GM18498 (cell line): ENCODE measurements at regions not wholly inside any gene's neighbourhood (a gene's known extent, or its start where the extent isn't known, plus 50 kb on each side); places are given as distances from the start of the nearest gene placed in this dataset.
"Not testable (repeated sequence)": the region's sequence is repeated elsewhere in the genome, so short reads cannot be mapped to it uniquely, and the experiment has no call there.

ENCODE experiments used
- ATAC-seq: cut with Tn5 transposase; IDR thresholded peaks from one replicate; pipeline ENCODE4 v1.9.1; 2021; ENCODE audit warnings: mild to moderate bottlenecking, moderate library complexity; ENCODE audit not compliant: unreplicated experiment

DNA sequence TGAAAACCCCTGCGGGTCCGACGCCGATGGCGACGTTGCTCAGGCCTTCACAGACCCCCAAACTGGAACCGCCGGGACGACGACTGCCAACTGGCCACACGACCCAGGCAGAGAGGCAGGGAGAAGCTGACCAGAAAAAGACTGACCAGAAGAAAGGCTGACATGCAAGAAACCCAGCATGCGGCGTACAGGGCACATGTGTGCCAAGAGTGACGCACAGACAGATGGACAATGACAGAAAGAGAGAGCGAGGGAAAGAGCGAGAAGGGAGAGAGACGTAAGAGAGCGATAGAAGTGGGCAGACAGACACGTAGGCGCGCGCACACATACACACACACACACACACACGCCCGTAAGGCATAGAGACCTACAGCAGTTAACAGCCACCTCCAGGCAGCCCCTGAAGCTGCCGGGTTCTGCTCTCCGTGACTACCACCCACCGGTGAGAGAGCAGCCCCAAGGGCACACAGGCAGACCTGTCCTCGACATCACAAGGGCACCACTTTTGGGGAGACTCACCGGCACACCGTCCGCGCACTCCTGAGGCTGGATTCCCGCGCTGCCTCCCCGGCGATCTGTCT lies 67.2 kb upstream of the ZNF527 start:
- no peak for ATAC-seq

DNA sequence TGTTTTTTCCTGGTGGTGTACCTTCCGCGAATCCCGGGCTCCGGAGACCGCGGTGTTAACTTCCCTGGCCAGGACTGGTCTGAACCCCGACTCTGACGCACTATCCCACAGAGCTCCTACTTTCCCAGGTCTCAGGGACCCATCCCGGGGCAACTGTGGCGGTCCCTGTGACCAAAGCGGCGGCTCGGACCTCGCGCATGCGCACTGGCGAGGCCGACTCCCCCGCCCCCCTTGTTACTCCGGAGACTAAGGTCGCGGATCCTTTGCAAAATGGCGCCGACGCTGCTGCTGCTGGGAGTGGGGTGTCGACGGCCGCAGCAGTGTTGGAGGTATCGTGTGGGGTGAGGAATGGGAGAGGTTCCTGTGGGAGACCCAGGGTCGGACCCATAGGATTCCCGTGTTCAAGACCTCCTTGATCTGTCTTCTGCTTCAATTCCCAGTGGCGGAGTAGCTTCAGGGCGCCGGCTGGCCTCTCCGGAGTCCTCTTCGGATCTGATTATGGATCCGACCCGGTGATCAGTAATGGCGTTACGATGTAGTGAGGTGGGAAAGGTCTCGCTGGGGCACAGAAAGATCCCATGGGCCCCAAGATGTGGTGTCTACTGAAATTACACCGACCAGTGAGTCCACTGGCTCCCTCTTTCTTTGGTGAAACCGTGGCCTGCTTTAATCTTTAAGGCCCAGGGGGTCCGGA lies 66.6 kb upstream of the ZNF527 start:
- ATAC-seq: no peak

GRCh38 chr19:37304884-37305255 lies 66.0 kb upstream of the ZNF527 start:
- ATAC-seq: no peak

DNA sequence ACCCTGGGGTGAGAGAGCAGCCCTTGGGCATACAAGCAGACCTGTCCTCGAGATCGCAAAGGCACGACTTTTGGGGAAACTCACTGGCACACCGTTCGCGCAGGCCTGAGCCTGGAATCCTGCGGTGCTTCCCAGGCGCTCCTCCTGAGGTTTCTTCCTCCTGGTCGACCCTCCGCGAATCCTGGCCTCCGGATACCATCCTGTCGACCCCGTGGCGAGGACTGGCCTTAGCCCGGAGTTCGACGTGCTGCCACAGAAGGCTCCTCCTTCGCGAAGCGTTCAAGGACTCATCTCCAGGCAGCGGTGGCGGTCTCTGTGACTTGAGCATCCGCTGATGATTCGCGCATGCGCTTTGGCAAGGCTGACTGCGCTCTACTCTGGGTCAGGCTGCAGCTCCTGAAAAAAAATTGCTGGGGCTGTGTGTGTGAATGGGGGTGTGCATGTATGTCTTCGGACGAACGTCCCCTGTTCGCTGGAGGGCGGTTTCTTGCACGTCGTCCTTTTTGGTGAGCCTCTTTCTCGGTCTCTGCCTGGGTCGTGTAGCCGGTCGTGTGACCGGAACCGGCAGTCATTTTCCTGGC lies 64.4 kb upstream of the ZNF527 start:
- ATAC-seq: no peak

GRCh38 chr19:37309834-37310575 lies 60.9 kb upstream of the ZNF527 start:
- no peak for ATAC-seq

DNA sequence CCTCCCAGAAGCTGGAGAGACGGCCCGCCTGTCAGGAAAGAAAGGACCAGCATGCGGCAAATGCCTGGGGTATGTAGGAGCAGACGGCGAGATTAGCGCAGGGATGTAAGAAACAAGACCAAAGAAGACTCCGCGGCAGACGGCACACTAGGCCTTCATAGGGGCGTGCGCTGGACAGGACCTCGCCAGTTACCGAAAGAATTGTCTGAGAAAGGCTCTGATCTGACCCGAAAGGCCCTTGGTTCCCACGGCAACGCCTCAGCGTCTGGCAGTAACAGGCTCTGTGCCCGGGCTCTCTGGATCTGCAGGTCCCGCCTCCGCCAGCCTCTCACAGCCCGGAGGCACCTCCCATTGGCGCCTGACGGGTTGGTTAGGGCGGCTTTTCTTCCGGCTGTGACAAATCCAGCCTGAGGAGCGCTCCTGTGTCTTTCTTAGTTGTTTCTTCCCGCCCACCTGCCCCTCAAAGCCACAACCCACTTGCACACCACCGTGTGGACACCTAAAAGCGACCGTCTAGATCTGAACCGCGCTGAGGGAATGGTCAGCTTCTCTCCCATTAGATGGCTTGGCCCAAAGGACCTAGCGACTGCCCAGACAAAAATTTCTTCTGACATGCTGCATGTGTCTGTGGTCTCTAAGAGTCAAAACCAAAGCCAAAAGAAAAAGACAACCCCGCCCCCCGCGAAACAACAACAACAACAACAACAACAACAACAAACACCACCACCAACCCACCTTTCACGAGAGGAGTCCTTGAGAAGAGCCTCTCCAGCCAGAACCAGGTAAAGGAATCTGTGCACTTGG lies 58.2 kb upstream of the ZNF527 start:
- not testable (repeated sequence) for ATAC-seq

DNA sequence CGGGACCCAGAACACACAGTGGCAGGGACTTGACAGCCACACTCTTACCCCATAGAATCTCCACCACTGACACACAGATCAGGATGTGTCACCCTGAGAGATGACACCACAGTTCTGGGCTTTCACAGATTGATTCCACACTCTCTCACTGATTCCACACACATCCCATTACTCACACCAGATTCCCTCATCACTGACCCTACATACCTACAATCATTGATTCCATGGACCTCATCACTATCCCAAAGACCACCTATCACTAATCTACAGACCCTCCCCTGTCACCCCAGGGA lies 57.6 kb upstream of the ZNF527 start:
- no peak for ATAC-seq

GRCh38 chr19:37317403-37318209 lies 53.3 kb upstream of the ZNF527 start:
- peak; percentile 98 for ATAC-seq

GRCh38 chr19:37320988-37321387 lies 49.9 kb upstream of the ZNF527 start:
- not testable (repeated sequence) for ATAC-seq
